Ishikawa (cell line): ENCODE measurements at regions not wholly inside any gene's neighbourhood (a gene's known extent, or its start where the extent isn't known, plus 50 kb on each side); places are given as distances from the start of the nearest gene placed in this dataset.

ENCODE experiments used
- MAX ChIP-seq: IDR thresholded peaks from 2 replicates; pipeline ENCODE4 v1.6.1; 2012
- NFIC ChIP-seq: IDR thresholded peaks from 2 replicates; pipeline ENCODE4 v1.6.1; 2012
- RAD21 ChIP-seq: IDR thresholded peaks from 2 replicates; pipeline ENCODE4 v1.6.1; 2012; ENCODE audit warnings: low read depth
- TAF1 ChIP-seq: IDR thresholded peaks from 2 replicates; pipeline ENCODE4 v1.6.1; 2012; ENCODE audit warnings: low read depth, mild to moderate bottlenecking

GRCh38 chr4:128424527-128425497, 137.2 kb upstream of the PGRMC2 start:
- TF ChIP-seq RAD21 = no peak
- TF ChIP-seq NFIC = no peak
- TF ChIP-seq TAF1 = no peak
- no peak for TF ChIP-seq MAX
